HG02870 (cell line): ENCODE measurements at regions not wholly inside any gene's neighbourhood (a gene's known extent, or its start where the extent isn't known, plus 50 kb on each side); places are given as distances from the start of the nearest gene placed in this dataset.

Experiments
- ATAC-seq: cut with Tn5 transposase; IDR thresholded peaks from one replicate; pipeline ENCODE4 v1.9.1; 2021; ENCODE audit warnings: mild to moderate bottlenecking, moderate library complexity; ENCODE audit not compliant: unreplicated experiment

GRCh38 chrX:112163906-112164305, 81.3 kb upstream of the TRPC5 start:
- ATAC-seq, result no peak

GRCh38 chrX:112148397-112148796, 65.8 kb upstream of the TRPC5 start:
- ATAC-seq, result no peak

GRCh38 chrX:112147206-112147605, 64.6 kb upstream of the TRPC5 start:
- ATAC-seq, result no peak

- no peak for ATAC-seq
Measured at GRCh38 chrX:112137276-112137675, 54.7 kb upstream of the TRPC5 start.
